GM12878 (cell line): ENCODE measurements at regions not wholly inside any gene's neighbourhood (a gene's known extent, or its start where the extent isn't known, plus 50 kb on each side); places are given as distances from the start of the nearest gene placed in this dataset.

ENCODE experiments used
- ATAC-seq: fragments of 200-7000 bp; cut with Tn5 transposase; 3 replicates; pipeline ENCODE4 v1.9.1; 2020; ENCODE audit warnings: mild to moderate bottlenecking, moderate library complexity
- BruUV-seq: library from RNA; stranded (reverse); fragments of 400-500 nt; replicated peaks from 2 replicates; lab custom pipeline; 2021; lab: Mats Ljungman, UMichigan
- CTCF ChIA-PET: fragments of 300-600 bp; sonication (Branson Sonifier 250); formaldehyde crosslinking; extraction: SDS; loops from one replicate; lab custom pipeline; 2021; ENCODE audit warnings: inconsistent platforms; lab: Yijun Ruan, JAX
- POLR2A ChIA-PET: fragments of 350-600 bp; formaldehyde crosslinking; extraction: SDS; loops from one replicate; lab custom pipeline; 2021; ENCODE audit warnings: inconsistent platforms; lab: Charles Lee
- RAD21 ChIA-PET: fragments of 300-600 bp; sonication (Branson Sonifier 250); formaldehyde crosslinking; loops from one replicate; lab custom pipeline; 2023; ENCODE audit warnings: antibody characterized with exemption; ENCODE audit not compliant: unreplicated experiment; lab: Charles Lee
- SMC1A ChIA-PET: fragments of 300-600 bp; sonication (Branson Sonifier 250); formaldehyde crosslinking; loops from one replicate; lab custom pipeline; 2023; ENCODE audit not compliant: unreplicated experiment, uncharacterized antibody; lab: Charles Lee
- DNase-seq: peaks from one replicate; pipeline ENCODE4 v3.0.0-alpha.2; 2011; ENCODE audit warnings: low read depth, low spot score
- FAIRE-seq: peaks from 3 replicates; lab custom pipeline; 2011; peaks lifted over from hg19 to GRCh38; lab: Jason Lieb, UNC
- H2AFZ ChIP-seq: 2 replicates; pipeline ENCODE4 v1.6.0; 2011; ENCODE audit warnings: low read depth, low read length, control low read depth; ENCODE audit not compliant: control insufficient read depth
- H3K27ac ChIP-seq: 2 replicates; pipeline ENCODE4 v1.5.1; 2011; ENCODE audit warnings: control low read depth; ENCODE audit not compliant: control insufficient read depth, insufficient read depth
- H3K27me3 ChIP-seq, 2 experiments: replicated peaks in 1 of 2; 2 replicates each; pipeline versions ENCODE4 v1.6.0 to v1.6.1; 2011; ENCODE audit warnings: low read length in 1 of 2; ENCODE audit not compliant: control insufficient read depth in 2 of 2, insufficient read depth in 2 of 2
- H3K36me3 ChIP-seq, 2 experiments: 2 replicates each; pipeline ENCODE4 v1.5.1; 2011; ENCODE audit warnings: low read length in 1 of 2; ENCODE audit not compliant: control insufficient read depth in 2 of 2, insufficient read depth in 2 of 2
- H3K4me1 ChIP-seq: 2 replicates; pipeline ENCODE4 v1.6.1; 2011; ENCODE audit warnings: mild to moderate bottlenecking, low read length, moderate library complexity, mixed read lengths; ENCODE audit not compliant: control insufficient read depth, insufficient read depth
- H3K4me2 ChIP-seq: 2 replicates; pipeline ENCODE4 v1.6.0; 2011; ENCODE audit warnings: control low read depth; ENCODE audit not compliant: control insufficient read depth, insufficient read depth
- H3K4me3 ChIP-seq: fragments of 200-600 bp; sonication (generic); 2 replicates; pipeline ENCODE4 v1.5.1; 2016
- H3K79me2 ChIP-seq: 2 replicates; pipeline ENCODE4 v1.6.0; 2011; ENCODE audit warnings: low read length; ENCODE audit not compliant: control insufficient read depth, insufficient read depth
- H3K9ac ChIP-seq: 2 replicates; pipeline ENCODE4 v1.8.0; 2011; ENCODE audit warnings: low read length, control low read depth, mixed read lengths; ENCODE audit not compliant: control insufficient read depth, insufficient read depth
- H3K9me3 ChIP-seq: replicated peaks from 3 replicates; pipeline ENCODE4 v1.5.1; 2011; ENCODE audit warnings: mild to moderate bottlenecking, low read length; ENCODE audit not compliant: control insufficient read depth, insufficient read depth
- H4K20me1 ChIP-seq: 2 replicates; pipeline ENCODE4 v1.6.0; 2011; ENCODE audit not compliant: control insufficient read depth, insufficient read depth
- CBX3 ChIP-seq: fragments of 200-600 bp; sonication (generic); IDR thresholded peaks from 2 replicates; pipeline ENCODE4 v1.6.1; 2016; ENCODE audit warnings: low read depth, borderline replicate concordance
- CBX5 ChIP-seq: sonication (generic); IDR thresholded peaks from 2 replicates; pipeline ENCODE4 v1.6.1; 2016; ENCODE audit warnings: low read depth, moderate library complexity, mild to moderate bottlenecking, inconsistent platforms
- ELK1 ChIP-seq: IDR thresholded peaks from 2 replicates; pipeline ENCODE4 v1.6.1; 2012; ENCODE audit warnings: low read depth, low read length, improper control_type of control experiment
- HDAC6 ChIP-seq: fragments of 200-600 bp; sonication (generic); IDR thresholded peaks from one replicate; pipeline ENCODE4 v1.8.0; 2017; ENCODE audit warnings: antibody characterized with exemption; ENCODE audit not compliant: unreplicated experiment
- JUNB ChIP-seq: IDR thresholded peaks from 2 replicates; pipeline ENCODE4 v1.6.1; 2016; ENCODE audit warnings: antibody characterized with exemption, mild to moderate bottlenecking
- MEF2A ChIP-seq: IDR thresholded peaks from 2 replicates; pipeline ENCODE4 v1.6.1; 2011; ENCODE audit warnings: low read depth, mild to moderate bottlenecking, low read length, moderate library complexity; ENCODE audit not compliant: insufficient read depth
- NKRF ChIP-seq: fragments of 450-650 bp; conservative IDR thresholded peaks from 2 replicates; pipeline ENCODE4 v1.6.1; 2017; ENCODE audit warnings: mild to moderate bottlenecking, moderate library complexity
- PAX5 ChIP-seq: IDR thresholded peaks from 2 replicates; pipeline ENCODE4 v1.6.1; 2011; ENCODE audit warnings: low read depth, low read length, borderline replicate concordance
- RELA ChIP-seq: fragments of 450-650 bp; IDR thresholded peaks from 2 replicates; pipeline ENCODE4 v1.8.0; 2014; ENCODE audit warnings: borderline replicate concordance; ENCODE audit not compliant: partially characterized antibody
- SPI1 ChIP-seq: IDR thresholded peaks from 2 replicates; pipeline ENCODE4 v1.6.1; 2011; ENCODE audit warnings: low read depth, mild to moderate bottlenecking, low read length, moderate library complexity, borderline replicate concordance; ENCODE audit not compliant: insufficient read depth
- SREBF2 ChIP-seq: IDR thresholded peaks from 2 replicates; pipeline ENCODE4 v1.6.1; 2012; ENCODE audit warnings: mild to moderate bottlenecking, low read length
- SUPT20H ChIP-seq: IDR thresholded peaks from 2 replicates; pipeline ENCODE4 v1.6.1; 2011; ENCODE audit warnings: low read depth, mild to moderate bottlenecking, low read length, moderate library complexity, borderline replicate concordance; ENCODE audit not compliant: control insufficient read depth
- TBL1XR1 ChIP-seq: IDR thresholded peaks from 2 replicates; pipeline ENCODE4 v1.6.1; 2012; ENCODE audit warnings: low read depth, low read length, improper control_type of control experiment
- ZBTB33 ChIP-seq: fragments of 450-650 bp; IDR thresholded peaks from 2 replicates; pipeline ENCODE4 v1.6.1; 2017; ENCODE audit warnings: mild to moderate bottlenecking
- ZZZ3 ChIP-seq: IDR thresholded peaks from 2 replicates; pipeline ENCODE4 v1.6.1; 2011; ENCODE audit warnings: low read depth; ENCODE audit not compliant: control insufficient read depth, insufficient read length
- WGBS: methylation state at CpG from one replicate; pipeline ENCODE4 v1.1.6; 2016; ENCODE audit warnings: low lambda C conversion rate; ENCODE audit not compliant: insufficient replicate concordance, insufficient coverage; ENCODE audit errors: missing lambda C conversion rate; 5-methylcytosine and 5-hydroxymethylcytosine counted together
- in situ Hi-C: fragments of 300-500 bp; cut with MboI; formaldehyde crosslinking; loops from 9 replicates; pipeline ENCODE4 v1.14.3; 2018; ENCODE audit warnings: mixed read lengths
- intact Hi-C: fragments of 100-400 bp; cut with micrococcal nuclease; formaldehyde crosslinking; loops from one replicate; pipeline ENCODE4 v1.14.2; 2022; ENCODE audit not compliant: unreplicated experiment

DNA sequence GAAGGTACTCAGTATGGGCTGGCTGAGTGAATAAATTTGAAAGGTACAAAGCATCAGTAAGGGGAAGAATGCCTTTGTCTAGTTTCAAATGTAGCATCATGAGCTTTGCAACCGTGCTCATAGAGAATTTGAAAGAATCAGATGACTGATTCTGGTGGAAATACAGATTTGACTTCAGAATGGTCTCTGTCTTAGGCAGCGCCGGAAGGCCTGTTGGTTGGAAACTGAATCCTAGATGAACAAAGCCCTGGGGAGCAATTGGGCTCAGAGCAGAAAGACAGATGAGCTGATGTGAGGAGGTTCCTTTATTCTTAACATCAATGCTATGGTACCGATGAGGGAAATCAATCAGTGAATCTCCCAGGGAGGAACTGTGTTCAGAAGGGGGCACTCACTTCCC, 137.3 kb downstream of the SNAPC1 start (continued):
- no peak for TF ChIP-seq RELA
- TF ChIP-seq ELK1 = no peak
- TF ChIP-seq SPI1 = no peak
- TF ChIP-seq JUNB = no peak
- TF ChIP-seq CBX5 = no peak
- no peak for TF ChIP-seq TBL1XR1
- no peak for TF ChIP-seq NKRF
- TF ChIP-seq ZZZ3 = no peak

DNA sequence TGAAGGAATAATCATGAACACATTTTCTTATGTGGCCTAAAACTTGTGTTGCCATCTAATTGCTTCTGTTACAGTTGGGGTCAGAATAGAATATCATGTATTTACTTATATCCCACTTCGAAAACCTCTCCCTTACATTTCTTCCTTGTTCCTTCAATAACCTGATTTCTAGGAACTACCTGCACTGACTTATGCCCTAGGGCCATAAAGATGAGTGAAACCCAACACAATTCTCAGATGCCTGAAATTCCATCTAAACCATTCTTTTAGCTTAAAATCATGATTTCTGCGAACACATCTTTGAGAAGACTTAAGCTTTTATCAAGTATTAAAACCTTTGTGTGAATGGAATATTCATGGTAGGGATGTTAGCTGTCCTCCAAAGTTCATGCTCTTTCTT, 142.7 kb downstream of the SNAPC1 start:
- ChIA-PET RAD21 (no interaction called here), CTCF (interaction anchor here (1.8 to 2.3 kb wide), 2 partner anchors 10 to 11 kb away, joined by 10 read pairs; no protein-coding TSS in a partner anchor), POLR2A (interaction anchor here (0.6 kb wide), 1 partner anchor 138 kb away, joined by 3 read pairs; no protein-coding TSS in a partner anchor), SMC1A (interaction anchor here (0.8 to 1.7 kb wide), 3 partner anchors 10 to 221 kb away, joined by 4 to 8 read pairs (median 5); no protein-coding TSS in a partner anchor)
- intact Hi-C loops = no loop called here
- H3K27me3 ChIP-seq = no peaks in the 10 kb centered on the region; a peak in 2 of 4 replicates
- no peaks in the 10 kb centered on the region for H4K20me1 ChIP-seq
- FAIRE-seq = no peak
- no peak overlapping the region for H3K27ac ChIP-seq
- DNase-seq = no peak
- H3K4me3 ChIP-seq = no peak overlapping the region
- H3K4me1 ChIP-seq = no peaks in the 10 kb centered on the region
- BruUV-seq = no TSS peak
- no peaks in the 10 kb centered on the region for H3K9me3 ChIP-seq
- H3K79me2 ChIP-seq = no peaks in the 10 kb centered on the region
- no peak overlapping the region for H3K9ac ChIP-seq
- ATAC-seq = no peak
- TF ChIP-seq MEF2A (no peak), PAX5 (no peak), CBX3 (no peak), SREBF2 (no peak), HDAC6 (no peak), ZBTB33 (no peak), SUPT20H (no peak)
- H3K36me3 ChIP-seq = no peaks in the 10 kb centered on the region
- in situ Hi-C loops = no loop called here
- no peak overlapping the region for H2AFZ ChIP-seq
- WGBS = 62% methylated on average over 2 of the region's 2 CpGs
- H3K4me2 ChIP-seq = no peak overlapping the region
